Endodermal cell (in vitro differentiated cells): ENCODE measurements at regions not wholly inside any gene's neighbourhood (a gene's known extent, or its start where the extent isn't known, plus 50 kb on each side); places are given as distances from the start of the nearest gene placed in this dataset.

ENCODE experiments used
- DNase-seq: peaks from one replicate; pipeline ENCODE4 v3.0.0-alpha.2; 2017
- H3K27ac ChIP-seq: 2 replicates; pipeline ENCODE4 v1.5.1; 2013; ENCODE audit warnings: mild to moderate bottlenecking, low read depth, low read length, moderate library complexity
- H3K27me3 ChIP-seq: 2 replicates; pipeline ENCODE4 v1.6.1; 2013; ENCODE audit warnings: mild to moderate bottlenecking, low read length, moderate library complexity; ENCODE audit not compliant: insufficient read depth, control insufficient read depth, poor library complexity, severe bottlenecking
- H3K36me3 ChIP-seq: 2 replicates; pipeline ENCODE4 v1.7.0; 2013; ENCODE audit warnings: mild to moderate bottlenecking, low read length, moderate library complexity; ENCODE audit not compliant: control insufficient read depth, insufficient read depth
- H3K4me1 ChIP-seq: one replicate; pipeline ENCODE4 v1.7.0; 2013; ENCODE audit warnings: low read length; ENCODE audit not compliant: control insufficient read depth, insufficient read depth
- H3K4me3 ChIP-seq: 2 replicates; pipeline ENCODE4 v1.5.1; 2013; ENCODE audit warnings: mild to moderate bottlenecking, low read length, moderate library complexity
- H3K9ac ChIP-seq: 2 replicates; pipeline ENCODE4 v1.6.1; 2013; ENCODE audit warnings: mild to moderate bottlenecking, low read length, moderate library complexity; ENCODE audit not compliant: poor library complexity, severe bottlenecking; ENCODE audit errors: extremely low read depth
- H3K9me3 ChIP-seq: 2 replicates; pipeline ENCODE4 v1.6.1; 2013; ENCODE audit warnings: mild to moderate bottlenecking, low read length, moderate library complexity; ENCODE audit not compliant: control insufficient read depth
- H3K27ac Mint-ChIP-seq: 2 replicates; pipeline ENCODE4 v1.8.0; 2020; ENCODE audit warnings: mixed read lengths
- H3K27me3 Mint-ChIP-seq: 2 replicates; pipeline ENCODE4 v1.8.0; 2021; ENCODE audit warnings: mild to moderate bottlenecking, mixed read lengths; ENCODE audit not compliant: insufficient read depth
- H3K36me3 Mint-ChIP-seq: 2 replicates; pipeline ENCODE4 v1.8.0; 2020; ENCODE audit warnings: low read depth, mixed read lengths
- H3K4me1 Mint-ChIP-seq: 2 replicates; pipeline ENCODE4 v1.8.0; 2020; ENCODE audit warnings: mixed read lengths
- H3K4me3 Mint-ChIP-seq: 2 replicates; pipeline ENCODE4 v1.8.0; 2020; ENCODE audit warnings: mild to moderate bottlenecking, moderate library complexity, mixed read lengths
- H3K9me3 Mint-ChIP-seq: 2 replicates; pipeline ENCODE4 v1.8.0; 2020; ENCODE audit warnings: mild to moderate bottlenecking, mixed read lengths
- WGBS, 2 experiments: methylation state at CpG; one replicate each; pipeline versions ENCODE4 v1.1.5 to v1.1.7; 2013; ENCODE audit warnings: missing lambda C conversion rate in 2 of 2, mixed read lengths in 1 of 2; ENCODE audit not compliant: insufficient coverage in 1 of 2, insufficient read length in 1 of 2; 5-methylcytosine and 5-hydroxymethylcytosine counted together
- TF ChIP-seq, protein P1 (sequence below): fragments of 200-600 bp; sonication (generic); conservative IDR thresholded peaks from 2 replicates; pipeline ENCODE4 v1.5.0; 2021; ENCODE audit warnings: antibody characterized with exemption, mild to moderate bottlenecking

DNA sequence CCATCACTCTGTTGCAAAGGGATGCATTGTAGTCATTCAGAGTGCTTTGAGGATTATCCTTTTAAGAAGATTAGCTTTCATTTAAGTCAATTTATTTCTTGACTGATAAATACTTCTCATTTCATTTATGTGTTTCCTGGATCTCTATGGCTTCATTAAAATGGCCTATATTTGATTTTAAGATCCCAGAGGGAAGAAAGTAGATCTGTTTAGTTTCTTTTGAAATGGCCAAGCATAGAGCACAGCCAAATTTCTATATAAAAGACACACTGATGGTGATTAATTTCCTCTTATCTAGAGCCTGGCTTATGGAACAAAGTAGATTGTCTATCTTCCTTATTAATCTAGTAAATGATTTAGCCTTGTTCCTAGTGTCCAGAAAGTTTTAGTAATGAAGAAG lies 129.7 kb upstream of the CALCR start:
- H3K4me1 ChIP-seq, result no peaks in the 10 kb centered on the region
- no peak overlapping the region for H3K27ac ChIP-seq
- no peak for DNase-seq
- Mint-ChIP-seq H3K36me3 (peaks cover 50% of the 10 kb centered on the region), H3K4me1 (peaks cover 20% of the 10 kb centered on the region), H3K27me3 (no peaks in the 10 kb centered on the region), H3K27ac (no peak overlapping the region), H3K4me3 (no peak overlapping the region), H3K9me3 (peaks cover 8% of the 10 kb centered on the region)
- H3K9me3 ChIP-seq, result peaks cover 17% of the 10 kb centered on the region
- no peak overlapping the region for H3K4me3 ChIP-seq
- H3K27me3 ChIP-seq, result no peaks in the 10 kb centered on the region
- H3K36me3 ChIP-seq, result peaks cover 38% of the 10 kb centered on the region
- no peak overlapping the region for H3K9ac ChIP-seq
- TF ChIP-seq, protein P1, sequence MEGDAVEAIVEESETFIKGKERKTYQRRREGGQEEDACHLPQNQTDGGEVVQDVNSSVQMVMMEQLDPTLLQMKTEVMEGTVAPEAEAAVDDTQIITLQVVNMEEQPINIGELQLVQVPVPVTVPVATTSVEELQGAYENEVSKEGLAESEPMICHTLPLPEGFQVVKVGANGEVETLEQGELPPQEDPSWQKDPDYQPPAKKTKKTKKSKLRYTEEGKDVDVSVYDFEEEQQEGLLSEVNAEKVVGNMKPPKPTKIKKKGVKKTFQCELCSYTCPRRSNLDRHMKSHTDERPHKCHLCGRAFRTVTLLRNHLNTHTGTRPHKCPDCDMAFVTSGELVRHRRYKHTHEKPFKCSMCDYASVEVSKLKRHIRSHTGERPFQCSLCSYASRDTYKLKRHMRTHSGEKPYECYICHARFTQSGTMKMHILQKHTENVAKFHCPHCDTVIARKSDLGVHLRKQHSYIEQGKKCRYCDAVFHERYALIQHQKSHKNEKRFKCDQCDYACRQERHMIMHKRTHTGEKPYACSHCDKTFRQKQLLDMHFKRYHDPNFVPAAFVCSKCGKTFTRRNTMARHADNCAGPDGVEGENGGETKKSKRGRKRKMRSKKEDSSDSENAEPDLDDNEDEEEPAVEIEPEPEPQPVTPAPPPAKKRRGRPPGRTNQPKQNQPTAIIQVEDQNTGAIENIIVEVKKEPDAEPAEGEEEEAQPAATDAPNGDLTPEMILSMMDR, result no peak

DNA sequence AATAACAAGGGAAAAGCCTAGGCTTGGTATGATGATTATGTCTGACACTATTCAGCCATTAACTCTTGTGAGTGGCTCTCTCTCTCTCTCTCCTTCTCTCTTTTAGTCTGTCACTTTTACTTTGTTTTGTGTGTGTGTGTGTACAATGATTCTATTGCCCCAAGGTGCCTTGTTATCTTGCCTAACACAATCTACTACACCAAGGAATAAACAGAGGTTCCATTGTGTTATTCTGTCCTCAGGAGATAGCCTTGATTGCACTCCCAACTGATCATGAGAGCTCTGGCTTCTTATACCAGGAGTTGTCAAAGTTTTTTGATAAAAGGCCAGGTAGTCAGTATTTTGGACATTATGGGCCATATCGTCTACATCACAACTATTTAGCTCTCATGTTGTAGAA lies 123.4 kb upstream of the CALCR start:
- Mint-ChIP-seq H3K9me3 (peaks cover 1% of the 10 kb centered on the region), H3K27me3 (no peaks in the 10 kb centered on the region), H3K4me3 (no peak overlapping the region), H3K36me3 (peaks cover 20% of the 10 kb centered on the region), H3K27ac (no peak overlapping the region), H3K4me1 (peaks cover 15% of the 10 kb centered on the region)
- H3K4me3 ChIP-seq, result no peak overlapping the region
- H3K9ac ChIP-seq, result no peak overlapping the region
- no peak overlapping the region for H3K27ac ChIP-seq
- TF ChIP-seq, protein P1, result no peak
- peaks cover 17% of the 10 kb centered on the region for H3K9me3 ChIP-seq
- H3K36me3 ChIP-seq, result peaks cover 32% of the 10 kb centered on the region
- no peaks in the 10 kb centered on the region for H3K27me3 ChIP-seq
- 83% methylated on average over 1 of the region's 1 CpG; no CpG with 5 or more reads in 1 of the 2 experiments for WGBS, 2 experiments
- DNase-seq, result no peak
- H3K4me1 ChIP-seq, result peaks cover 3% of the 10 kb centered on the region

DNA sequence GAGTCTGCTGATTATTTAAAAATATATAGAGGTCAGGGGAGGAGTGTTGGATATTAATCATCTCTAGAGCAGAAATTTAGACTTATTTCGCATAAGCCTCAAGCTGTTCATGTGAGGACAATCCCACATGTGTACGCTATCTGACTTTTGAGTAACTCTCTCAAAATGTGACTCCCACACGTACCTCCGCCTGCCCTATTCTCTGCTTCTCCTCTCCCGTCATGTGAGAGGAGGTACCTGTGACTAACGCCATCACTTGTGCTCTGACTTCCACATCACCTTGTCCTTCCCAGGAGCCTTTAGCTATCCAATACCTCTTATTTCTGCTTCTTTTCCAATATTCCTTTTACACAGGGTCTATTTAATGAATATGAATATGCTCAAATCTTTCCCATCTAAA lies 119.3 kb upstream of the CALCR start:
- no peaks in the 10 kb centered on the region for H3K9me3 Mint-ChIP-seq
- DNase-seq, result no peak
- H3K4me3 Mint-ChIP-seq, result no peak overlapping the region
- H3K27me3 Mint-ChIP-seq, result no peaks in the 10 kb centered on the region
- Histone ChIP-seq H3K27me3 (no peaks in the 10 kb centered on the region), H3K9ac (no peak overlapping the region), H3K36me3 (peaks cover 16% of the 10 kb centered on the region), H3K4me3 (no peak overlapping the region), H3K9me3 (no peaks in the 10 kb centered on the region), H3K4me1 (peaks cover 11% of the 10 kb centered on the region), H3K27ac (no peak overlapping the region)
- H3K36me3 Mint-ChIP-seq, result peaks cover 13% of the 10 kb centered on the region
- TF ChIP-seq, protein P1, result no peak
- H3K27ac Mint-ChIP-seq, result no peak overlapping the region
- 95 to 96% methylated on average over 6 of the region's 6 CpGs for WGBS, 2 experiments
- peaks cover 16% of the 10 kb centered on the region for H3K4me1 Mint-ChIP-seq
